ENCODE measurements at regions not wholly inside any gene's neighbourhood (a gene's known extent, or its start where the extent isn't known, plus 50 kb on each side); places are given as distances from the start of the nearest gene placed in this dataset.

DNA sequence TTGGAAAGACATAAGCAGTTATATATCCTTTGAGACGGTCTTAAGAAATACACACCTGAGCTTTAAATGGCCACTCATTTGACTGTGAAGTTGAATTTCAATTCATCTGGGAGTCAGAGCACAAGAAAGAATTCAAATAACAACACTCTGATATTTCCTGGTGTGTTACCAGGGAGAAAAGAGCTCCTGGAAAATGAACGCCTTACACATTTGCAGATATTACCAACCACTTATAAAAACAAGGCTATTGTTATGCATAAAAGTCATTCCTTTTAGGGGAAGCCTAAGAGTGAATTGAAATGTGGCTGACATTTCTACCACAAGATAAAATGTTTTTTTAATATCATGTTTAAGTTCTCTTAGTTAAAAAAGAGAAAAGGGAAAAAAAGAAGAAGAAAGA is 229.2 kb upstream of the PLEKHG7 start:
- TF ChIP-seq, protein P1, sequence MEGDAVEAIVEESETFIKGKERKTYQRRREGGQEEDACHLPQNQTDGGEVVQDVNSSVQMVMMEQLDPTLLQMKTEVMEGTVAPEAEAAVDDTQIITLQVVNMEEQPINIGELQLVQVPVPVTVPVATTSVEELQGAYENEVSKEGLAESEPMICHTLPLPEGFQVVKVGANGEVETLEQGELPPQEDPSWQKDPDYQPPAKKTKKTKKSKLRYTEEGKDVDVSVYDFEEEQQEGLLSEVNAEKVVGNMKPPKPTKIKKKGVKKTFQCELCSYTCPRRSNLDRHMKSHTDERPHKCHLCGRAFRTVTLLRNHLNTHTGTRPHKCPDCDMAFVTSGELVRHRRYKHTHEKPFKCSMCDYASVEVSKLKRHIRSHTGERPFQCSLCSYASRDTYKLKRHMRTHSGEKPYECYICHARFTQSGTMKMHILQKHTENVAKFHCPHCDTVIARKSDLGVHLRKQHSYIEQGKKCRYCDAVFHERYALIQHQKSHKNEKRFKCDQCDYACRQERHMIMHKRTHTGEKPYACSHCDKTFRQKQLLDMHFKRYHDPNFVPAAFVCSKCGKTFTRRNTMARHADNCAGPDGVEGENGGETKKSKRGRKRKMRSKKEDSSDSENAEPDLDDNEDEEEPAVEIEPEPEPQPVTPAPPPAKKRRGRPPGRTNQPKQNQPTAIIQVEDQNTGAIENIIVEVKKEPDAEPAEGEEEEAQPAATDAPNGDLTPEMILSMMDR (conservative IDR thresholded peaks at IDR 0.05) = no peak
- no peak for TF ChIP-seq ZFX (IDR thresholded peaks at IDR 0.05)
